ENCODE measurements at regions not wholly inside any gene's neighbourhood (a gene's known extent, or its start where the extent isn't known, plus 50 kb on each side); places are given as distances from the start of the nearest gene placed in this dataset.

DNA sequence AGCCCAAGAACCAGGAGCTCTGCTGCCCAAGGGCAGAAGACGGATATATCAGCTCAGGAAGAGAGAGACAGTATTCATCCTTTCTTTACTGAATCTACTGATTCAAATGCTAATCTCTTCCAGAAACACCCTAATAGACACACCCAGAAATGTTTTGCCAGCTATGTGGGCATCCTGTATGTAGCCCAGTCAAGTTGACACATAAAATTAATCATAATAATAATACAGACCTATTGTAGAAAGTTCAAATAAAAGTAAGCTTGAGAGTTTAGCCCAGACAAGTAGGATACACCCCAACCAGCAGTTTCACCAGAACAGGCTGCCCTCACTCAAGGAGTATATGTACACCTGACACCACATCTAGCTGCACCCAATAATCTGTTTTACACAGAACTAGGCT lies 73.9 kb upstream of the VGLL2 start:
- Histone ChIP-seq H2BK12ac (ENCODE audit: insufficient read length, low read depth, low read length) (no peak overlapping the region), H3K18ac (ENCODE audit: insufficient read length, low read depth, low read length) (no peak overlapping the region), H2BK20ac (ENCODE audit: low read depth, low read length, poor library complexity, severe bottlenecking) (no peak overlapping the region), H2BK120ac (ENCODE audit: low read depth, low read length, poor library complexity, severe bottlenecking) (no peak overlapping the region), H2AFZ (ENCODE audit: low read length) (no peak overlapping the region), H3K4ac (ENCODE audit: low read depth, low read length) (no peak overlapping the region), H2BK5ac (ENCODE audit: insufficient read length, low read length) (no peak overlapping the region), H4K5ac (ENCODE audit: insufficient read length, low read depth, low read length) (no peak overlapping the region), H2AK5ac (ENCODE audit: insufficient read length, low read length) (no peak overlapping the region), H3K9ac (ENCODE audit: extremely low read depth, insufficient read length, low read length) (no peak overlapping the region), H3K4me2 (ENCODE audit: insufficient read depth, insufficient read length, low read length) (no peak overlapping the region), H3K4me1 (ENCODE audit: insufficient read depth, low read length) (peaks cover 4% of the 10 kb centered on the region; the same call in 1 of the 2 replicates), H3K27me3 (ENCODE audit: insufficient read depth, low read length) (no peaks in the 10 kb centered on the region), H3K9me3 (ENCODE audit: control insufficient read depth, low read depth, low read length) (no peaks in the 10 kb centered on the region), H3K56ac (ENCODE audit: insufficient read length, low read depth, low read length) (no peak overlapping the region), H3T11ph (ENCODE audit: low read length) (no peak overlapping the region), H4K91ac (ENCODE audit: insufficient read length, low read depth, low read length) (no peak overlapping the region), H2BK15ac (ENCODE audit: low read depth, low read length) (no peak overlapping the region), H3K79me2 (ENCODE audit: insufficient read depth, low read length) (no peaks in the 10 kb centered on the region), H3K27ac (ENCODE audit: insufficient read length, low read depth, low read length) (no peak overlapping the region), H3K23me2 (ENCODE audit: insufficient read length, low read depth, low read length, poor library complexity, severe bottlenecking) (no peaks in the 10 kb centered on the region), H4K20me1 (ENCODE audit: control insufficient read depth, insufficient read depth, insufficient read length) (no peaks in the 10 kb centered on the region), H3K23ac (ENCODE audit: insufficient read length, low read depth, low read length) (no peak overlapping the region), H3K14ac (ENCODE audit: insufficient read depth, low read length) (no peak overlapping the region), H3K79me1 (ENCODE audit: insufficient read depth, low read depth, low read length, poor library complexity, severe bottlenecking) (no peaks in the 10 kb centered on the region), H4K8ac (replicated peaks; ENCODE audit: insufficient read length, low read depth, low read length) (no peak overlapping the region)
- H3K27ac Mint-ChIP-seq: no peak overlapping the region
- no peak for DNase-seq
- WGBS (ENCODE audit: extremely low coverage, insufficient read length, low lambda C conversion rate): no CpG with 5 or more reads among the region's 1 CpG
- H3K4me1 Mint-ChIP-seq: peaks cover 6 to 7% of the 10 kb centered on the region in 2 experiments
- TF ChIP-seq, protein P1, sequence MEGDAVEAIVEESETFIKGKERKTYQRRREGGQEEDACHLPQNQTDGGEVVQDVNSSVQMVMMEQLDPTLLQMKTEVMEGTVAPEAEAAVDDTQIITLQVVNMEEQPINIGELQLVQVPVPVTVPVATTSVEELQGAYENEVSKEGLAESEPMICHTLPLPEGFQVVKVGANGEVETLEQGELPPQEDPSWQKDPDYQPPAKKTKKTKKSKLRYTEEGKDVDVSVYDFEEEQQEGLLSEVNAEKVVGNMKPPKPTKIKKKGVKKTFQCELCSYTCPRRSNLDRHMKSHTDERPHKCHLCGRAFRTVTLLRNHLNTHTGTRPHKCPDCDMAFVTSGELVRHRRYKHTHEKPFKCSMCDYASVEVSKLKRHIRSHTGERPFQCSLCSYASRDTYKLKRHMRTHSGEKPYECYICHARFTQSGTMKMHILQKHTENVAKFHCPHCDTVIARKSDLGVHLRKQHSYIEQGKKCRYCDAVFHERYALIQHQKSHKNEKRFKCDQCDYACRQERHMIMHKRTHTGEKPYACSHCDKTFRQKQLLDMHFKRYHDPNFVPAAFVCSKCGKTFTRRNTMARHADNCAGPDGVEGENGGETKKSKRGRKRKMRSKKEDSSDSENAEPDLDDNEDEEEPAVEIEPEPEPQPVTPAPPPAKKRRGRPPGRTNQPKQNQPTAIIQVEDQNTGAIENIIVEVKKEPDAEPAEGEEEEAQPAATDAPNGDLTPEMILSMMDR (conservative IDR thresholded peaks at IDR 0.05): no peak
- H3K27me3 Mint-ChIP-seq (ENCODE audit: low read depth): no peaks in the 10 kb centered on the region
- no peak overlapping the region for H3K4me3 Mint-ChIP-seq
- H3K9me3 Mint-ChIP-seq: peaks cover 0 to 4% of the 10 kb centered on the region in 2 experiments; a peak in 3 of 5 replicates
- no peaks in the 10 kb centered on the region for H3K36me3 Mint-ChIP-seq (ENCODE audit: insufficient read depth in 1 of 3, low read depth in 3 of 3)
